Right kidney (tissue), 1 donor: ENCODE measurements at regions not wholly inside any gene's neighbourhood (a gene's known extent, or its start where the extent isn't known, plus 50 kb on each side); places are given as distances from the start of the nearest gene placed in this dataset.
A peak's percentile ranks its signal among the peaks of the same experiment; 100 is the strongest.

Source experiments
- DNase-seq: peaks from one replicate; pipeline ENCODE4 v3.0.0-alpha.2; 2016

- DNase-seq = no peak
Measured at GRCh38 chr12:24409868-24410267, 460.4 kb upstream of the SOX5 start.

GRCh38 chr12:24408305-24408704 lies 458.8 kb upstream of the SOX5 start:
- no peak for DNase-seq

GRCh38 chr12:24407884-24408283 lies 458.4 kb upstream of the SOX5 start:
- no peak for DNase-seq

- DNase-seq = no peak
Measured at GRCh38 chr12:24404086-24404815, 454.8 kb upstream of the SOX5 start.

GRCh38 chr12:24400533-24400932 lies 451.1 kb upstream of the SOX5 start:
- DNase-seq = no peak

GRCh38 chr12:24398605-24399004 lies 449.1 kb upstream of the SOX5 start:
- DNase-seq = no peak

GRCh38 chr12:24396224-24396623 lies 446.8 kb upstream of the SOX5 start:
- DNase-seq = no peak

GRCh38 chr12:24394246-24394645 lies 444.8 kb upstream of the SOX5 start:
- DNase-seq = no peak

- DNase-seq = no peak
Measured at GRCh38 chr12:24393071-24393470, 443.6 kb upstream of the SOX5 start.

- no peak for DNase-seq
Measured at GRCh38 chr12:24389394-24389793, 439.9 kb upstream of the SOX5 start.

- DNase-seq = no peak
Measured at GRCh38 chr12:24387381-24387780, 437.9 kb upstream of the SOX5 start.

- no peak for DNase-seq
Measured at GRCh38 chr12:24386836-24387235, 437.4 kb upstream of the SOX5 start.

GRCh38 chr12:24381790-24382189 lies 432.3 kb upstream of the SOX5 start:
- no peak for DNase-seq

- no peak for DNase-seq
Measured at GRCh38 chr12:24379861-24380521, 430.5 kb upstream of the SOX5 start.

GRCh38 chr12:24379433-24379832 lies 430.0 kb upstream of the SOX5 start:
- no peak for DNase-seq

GRCh38 chr12:24378548-24379407 lies 429.3 kb upstream of the SOX5 start:
- DNase-seq = peak; percentile 30

- no peak for DNase-seq
Measured at GRCh38 chr12:24374452-24374851, 425.0 kb upstream of the SOX5 start.

GRCh38 chr12:24373004-24373403 lies 423.5 kb upstream of the SOX5 start:
- DNase-seq = no peak

- DNase-seq = no peak
Measured at GRCh38 chr12:24366514-24366913, 417.0 kb upstream of the SOX5 start.

GRCh38 chr12:24364921-24365320 lies 415.5 kb upstream of the SOX5 start:
- no peak for DNase-seq

- DNase-seq = no peak
Measured at GRCh38 chr12:24363177-24363754, 413.8 kb upstream of the SOX5 start.

- DNase-seq = no peak
Measured at GRCh38 chr12:24361877-24362580, 412.6 kb upstream of the SOX5 start.
